ENCODE measurements at regions not wholly inside any gene's neighbourhood (a gene's known extent, or its start where the extent isn't known, plus 50 kb on each side); places are given as distances from the start of the nearest gene placed in this dataset.
A peak's percentile ranks its signal among the peaks of the same experiment; 100 is the strongest.

DNA sequence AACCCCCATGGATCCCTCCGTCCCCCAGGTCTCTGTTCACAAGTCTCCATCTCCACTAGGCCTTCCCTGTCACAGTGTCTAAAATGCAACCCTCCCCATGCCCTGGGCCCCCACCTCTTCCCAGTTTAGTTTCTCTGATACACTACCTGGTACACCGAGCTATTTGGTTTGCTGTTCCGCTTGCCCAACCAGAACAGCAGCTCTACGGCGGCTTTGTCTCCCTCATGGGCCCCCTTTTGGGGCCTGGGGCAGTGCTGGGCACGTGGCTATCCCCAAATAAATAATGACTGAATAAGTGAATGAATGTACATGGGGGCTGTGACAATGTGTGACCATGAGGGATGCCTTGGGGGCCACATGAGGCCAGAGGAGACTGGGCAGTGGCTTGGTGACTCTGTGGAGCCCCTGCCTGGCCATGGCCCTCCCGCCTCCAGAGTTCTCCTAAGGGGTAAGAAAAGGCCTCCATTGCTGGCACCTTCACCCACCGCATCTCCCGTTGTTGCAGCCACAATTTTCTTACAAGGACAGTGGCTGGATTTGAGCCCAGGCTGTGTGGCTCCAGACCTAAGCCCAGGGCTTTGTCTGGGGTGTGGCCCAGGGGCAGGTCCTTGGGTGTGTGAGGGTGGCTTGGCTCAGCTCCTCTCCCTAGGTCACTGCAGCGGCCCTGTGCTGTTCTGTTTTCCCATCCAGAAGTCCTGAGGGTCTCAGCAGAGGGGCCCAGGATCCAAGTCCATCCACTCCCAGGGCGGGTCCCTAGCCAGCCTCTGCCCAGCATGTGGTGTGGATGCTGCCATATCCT is 408.5 kb upstream of the SULF2 start:
- Histone ChIP-seq H3K27ac (ENCODE audit: low read depth in 2 of 2, low read length in 2 of 2) (no peak overlapping the region), H3K4me3 (ENCODE audit: low read length in 3 of 3) (no peak overlapping the region), H3K27me3 (ENCODE audit: control insufficient read depth, insufficient read depth, low read length) (no peaks in the 10 kb centered on the region), H3K4me1 (ENCODE audit: control insufficient read depth in 2 of 3, insufficient read depth in 2 of 3, low read depth in 1 of 3, low read length in 3 of 3) (no peaks in the 10 kb centered on the region), H3K9me3 (ENCODE audit: control insufficient read depth in 2 of 3, insufficient read depth in 1 of 3, low read length in 3 of 3) (no peaks in the 10 kb centered on the region), H3K36me3 (ENCODE audit: control insufficient read depth in 2 of 3, insufficient read depth in 3 of 3, low read length in 3 of 3) (no peaks in the 10 kb centered on the region), H3K9ac (ENCODE audit: low read length in 3 of 3) (no peak overlapping the region)
- FAIRE-seq (no peak), DNase-seq (peak in 3 of 5 donors; percentile 46 to 56 (median 53))
- TF ChIP-seq, protein P1, sequence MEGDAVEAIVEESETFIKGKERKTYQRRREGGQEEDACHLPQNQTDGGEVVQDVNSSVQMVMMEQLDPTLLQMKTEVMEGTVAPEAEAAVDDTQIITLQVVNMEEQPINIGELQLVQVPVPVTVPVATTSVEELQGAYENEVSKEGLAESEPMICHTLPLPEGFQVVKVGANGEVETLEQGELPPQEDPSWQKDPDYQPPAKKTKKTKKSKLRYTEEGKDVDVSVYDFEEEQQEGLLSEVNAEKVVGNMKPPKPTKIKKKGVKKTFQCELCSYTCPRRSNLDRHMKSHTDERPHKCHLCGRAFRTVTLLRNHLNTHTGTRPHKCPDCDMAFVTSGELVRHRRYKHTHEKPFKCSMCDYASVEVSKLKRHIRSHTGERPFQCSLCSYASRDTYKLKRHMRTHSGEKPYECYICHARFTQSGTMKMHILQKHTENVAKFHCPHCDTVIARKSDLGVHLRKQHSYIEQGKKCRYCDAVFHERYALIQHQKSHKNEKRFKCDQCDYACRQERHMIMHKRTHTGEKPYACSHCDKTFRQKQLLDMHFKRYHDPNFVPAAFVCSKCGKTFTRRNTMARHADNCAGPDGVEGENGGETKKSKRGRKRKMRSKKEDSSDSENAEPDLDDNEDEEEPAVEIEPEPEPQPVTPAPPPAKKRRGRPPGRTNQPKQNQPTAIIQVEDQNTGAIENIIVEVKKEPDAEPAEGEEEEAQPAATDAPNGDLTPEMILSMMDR (IDR thresholded peaks at IDR 0.05; ENCODE audit: borderline replicate concordance, extremely low read depth, insufficient read depth): no peak
- intact Hi-C loops (cut with DNase I): no loop called here

- FAIRE-seq (no peak), DNase-seq (no peak)
- Histone ChIP-seq H3K27me3 (ENCODE audit: control insufficient read depth, insufficient read depth, low read length) (no peaks in the 10 kb centered on the region), H3K4me3 (ENCODE audit: low read length in 3 of 3) (no peak overlapping the region), H3K36me3 (ENCODE audit: control insufficient read depth in 2 of 3, insufficient read depth in 3 of 3, low read length in 3 of 3) (no peaks in the 10 kb centered on the region), H3K9me3 (ENCODE audit: control insufficient read depth in 2 of 3, insufficient read depth in 1 of 3, low read length in 3 of 3) (no peaks in the 10 kb centered on the region), H3K4me1 (ENCODE audit: control insufficient read depth in 2 of 3, insufficient read depth in 2 of 3, low read depth in 1 of 3, low read length in 3 of 3) (no peaks in the 10 kb centered on the region), H3K27ac (ENCODE audit: low read depth in 2 of 2, low read length in 2 of 2) (no peak overlapping the region), H3K9ac (ENCODE audit: low read length in 3 of 3) (no peak overlapping the region)
- intact Hi-C loops (cut with DNase I): no loop called here
- TF ChIP-seq, protein P1 (IDR thresholded peaks at IDR 0.05; ENCODE audit: borderline replicate concordance, extremely low read depth, insufficient read depth): no peak
Measured at GRCh38 chr20:48192109-48192508, 406.8 kb upstream of the SULF2 start.

DNA sequence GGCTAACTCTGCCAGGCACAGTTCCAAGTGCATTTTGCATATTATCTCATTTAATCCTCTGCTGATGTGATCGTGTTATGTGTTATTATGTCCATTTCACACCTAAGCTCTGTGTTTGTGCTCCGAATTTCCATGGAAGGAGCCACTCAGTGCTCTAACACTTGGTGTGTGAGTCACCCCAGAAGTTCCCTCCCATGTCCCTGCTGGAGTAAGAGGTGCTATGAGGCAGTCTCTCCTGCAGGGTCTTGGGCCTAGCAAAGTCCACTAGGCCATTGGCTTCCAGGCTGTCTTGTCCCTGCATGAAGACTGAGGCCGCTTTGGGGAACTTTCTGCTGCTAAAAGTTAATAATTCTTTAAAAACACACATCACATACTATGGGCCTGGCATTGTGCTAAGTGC is 405.9 kb upstream of the SULF2 start:
- no peaks in the 10 kb centered on the region for H3K27me3 ChIP-seq (ENCODE audit: control insufficient read depth, insufficient read depth, low read length)
- no peak overlapping the region for H3K27ac ChIP-seq (ENCODE audit: low read depth in 2 of 2, low read length in 2 of 2)
- H3K9me3 ChIP-seq (ENCODE audit: control insufficient read depth in 2 of 3, insufficient read depth in 1 of 3, low read length in 3 of 3): no peaks in the 10 kb centered on the region
- DNase-seq: no peak
- H3K9ac ChIP-seq (ENCODE audit: low read length in 3 of 3): no peak overlapping the region
- no peaks in the 10 kb centered on the region for H3K4me1 ChIP-seq (ENCODE audit: control insufficient read depth in 2 of 3, insufficient read depth in 2 of 3, low read depth in 1 of 3, low read length in 3 of 3)
- H3K4me3 ChIP-seq (ENCODE audit: low read length in 3 of 3): no peak overlapping the region
- TF ChIP-seq, protein P1 (IDR thresholded peaks at IDR 0.05; ENCODE audit: borderline replicate concordance, extremely low read depth, insufficient read depth): no peak
- no peaks in the 10 kb centered on the region for H3K36me3 ChIP-seq (ENCODE audit: control insufficient read depth in 2 of 3, insufficient read depth in 3 of 3, low read length in 3 of 3)
- no peak for FAIRE-seq
- intact Hi-C loops (cut with DNase I): no loop called here
